Coronary artery (tissue), 2 donors: ENCODE measurements at regions not wholly inside any gene's neighbourhood (a gene's known extent, or its start where the extent isn't known, plus 50 kb on each side); places are given as distances from the start of the nearest gene placed in this dataset.

Source experiments
- DNase-seq: peaks from one replicate; pipeline ENCODE4 v3.0.0-alpha.2; 2017; ENCODE audit warnings: low spot score
- H3K27ac ChIP-seq, 2 donors: fragments of 200-600 bp; sonication (generic); one replicate each; pipeline ENCODE4 v1.5.1; 2016 to 2019
- H3K4me3 ChIP-seq: fragments of 200-600 bp; sonication (generic); 2 replicates; pipeline ENCODE4 v1.5.1; 2016; ENCODE audit warnings: mild to moderate bottlenecking, moderate library complexity
- CTCF ChIP-seq: fragments of 200-600 bp; sonication (generic); IDR thresholded peaks from one replicate; pipeline ENCODE4 v1.5.1; 2019; ENCODE audit warnings: antibody characterized with exemption

- no peak for TF ChIP-seq CTCF
- H3K4me3 ChIP-seq, result no peak overlapping the region
- no peak overlapping the region for H3K27ac ChIP-seq
Measured at GRCh38 chr4:8928074-8928473, 56.4 kb upstream of the HMX1 start.

GRCh38 chr4:8922481-8922880 lies 50.8 kb upstream of the HMX1 start:
- Histone ChIP-seq H3K27ac (no peak overlapping the region), H3K4me3 (no peak overlapping the region)
- peak; percentile 56 for DNase-seq
- TF ChIP-seq CTCF, result no peak

More at GRCh38 chr4:8928074-8928473, 56.4 kb upstream of the HMX1 start:
- DNase-seq, result no peak

- TF ChIP-seq CTCF, result no peak
- peak; percentile 33 for DNase-seq
- Histone ChIP-seq H3K27ac (no peak overlapping the region), H3K4me3 (no peak overlapping the region)
Measured at GRCh38 chr4:8921465-8921864, 49.8 kb upstream of the HMX1 start.
